ENCODE measurements at regions not wholly inside any gene's neighbourhood (a gene's known extent, or its start where the extent isn't known, plus 50 kb on each side); places are given as distances from the start of the nearest gene placed in this dataset.

GRCh38 chr9:11072176-11072575, 459.4 kb upstream of the PTPRD start:
- no peaks in the 10 kb centered on the region for H3K4me1 Mint-ChIP-seq
- H3K9me3 Mint-ChIP-seq = peaks cover 13% of the 10 kb centered on the region
- no peak overlapping the region for H3K4me3 Mint-ChIP-seq
- H3K36me3 Mint-ChIP-seq = no peaks in the 10 kb centered on the region
- no peak overlapping the region for H3K27ac Mint-ChIP-seq
- no peak for TF ChIP-seq CTCF (IDR thresholded peaks at IDR 0.05; ENCODE audit: unreplicated experiment)
- no peaks in the 10 kb centered on the region for H3K27me3 Mint-ChIP-seq (ENCODE audit: low read depth)
- no peak for DNase-seq (ENCODE audit: low spot score in 2 of 2, unreplicated experiment in 2 of 2)

DNA sequence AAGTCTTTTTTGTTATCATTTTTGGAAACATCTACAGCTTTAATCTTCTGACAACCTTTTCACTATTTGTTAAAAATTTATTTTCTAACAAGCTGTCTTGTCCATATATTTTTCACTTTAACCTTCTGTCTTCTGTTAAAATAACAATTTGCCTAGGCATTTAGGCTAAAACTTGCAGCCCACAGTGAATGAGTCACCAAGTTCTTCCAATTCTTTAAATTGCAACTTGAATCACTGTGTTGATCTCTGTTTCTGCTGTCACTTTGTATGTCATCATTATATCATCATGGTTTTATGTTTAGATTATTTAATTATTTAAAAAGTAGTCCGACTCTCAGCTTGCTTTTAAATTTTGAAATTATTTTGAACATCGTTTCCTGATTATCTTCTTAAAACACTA, 473.8 kb upstream of the PTPRD start:
- Mint-ChIP-seq H3K9me3 (peaks cover 9% of the 10 kb centered on the region), H3K36me3 (no peaks in the 10 kb centered on the region), H3K4me1 (no peaks in the 10 kb centered on the region), H3K27me3 (ENCODE audit: low read depth) (no peaks in the 10 kb centered on the region), H3K4me3 (no peak overlapping the region), H3K27ac (no peak overlapping the region)
- DNase-seq (ENCODE audit: low spot score in 2 of 2, unreplicated experiment in 2 of 2) = no peak
- no peak for TF ChIP-seq CTCF (IDR thresholded peaks at IDR 0.05; ENCODE audit: unreplicated experiment)

GRCh38 chr9:11088821-11089374, 476.1 kb upstream of the PTPRD start:
- no peak overlapping the region for H3K4me3 Mint-ChIP-seq
- no peak for DNase-seq (ENCODE audit: low spot score in 2 of 2, unreplicated experiment in 2 of 2)
- no peaks in the 10 kb centered on the region for H3K9me3 Mint-ChIP-seq
- H3K27me3 Mint-ChIP-seq (ENCODE audit: low read depth) = no peaks in the 10 kb centered on the region
- H3K27ac Mint-ChIP-seq = no peak overlapping the region
- no peaks in the 10 kb centered on the region for H3K4me1 Mint-ChIP-seq
- no peak for TF ChIP-seq CTCF (IDR thresholded peaks at IDR 0.05; ENCODE audit: unreplicated experiment)
- H3K36me3 Mint-ChIP-seq = no peaks in the 10 kb centered on the region

DNA sequence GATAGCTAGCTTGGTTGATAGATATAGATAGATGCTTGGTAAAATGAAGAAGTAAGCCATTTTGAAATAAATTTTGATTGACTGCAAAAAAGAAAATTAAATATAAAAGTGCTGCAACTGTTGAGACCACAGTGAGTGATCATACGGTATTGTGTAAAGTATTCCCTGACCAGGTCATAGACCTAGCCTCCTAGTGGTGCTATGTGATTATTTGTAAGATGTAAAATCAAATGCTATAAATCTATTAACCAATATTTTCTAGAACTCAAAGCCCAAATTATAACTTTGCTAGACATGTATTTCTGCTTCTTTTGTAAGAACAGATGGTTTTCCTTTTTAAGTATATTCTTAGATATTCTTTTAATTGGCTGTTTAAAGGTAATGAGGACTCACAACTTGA, 480.2 kb upstream of the PTPRD start:
- Mint-ChIP-seq H3K36me3 (no peaks in the 10 kb centered on the region), H3K4me1 (no peaks in the 10 kb centered on the region), H3K27ac (no peak overlapping the region), H3K9me3 (no peaks in the 10 kb centered on the region), H3K4me3 (no peak overlapping the region), H3K27me3 (ENCODE audit: low read depth) (no peaks in the 10 kb centered on the region)
- no peak for DNase-seq (ENCODE audit: low spot score in 2 of 2, unreplicated experiment in 2 of 2)
- no peak for TF ChIP-seq CTCF (IDR thresholded peaks at IDR 0.05; ENCODE audit: unreplicated experiment)

- no peak overlapping the region for H3K4me3 Mint-ChIP-seq
- H3K36me3 Mint-ChIP-seq = no peaks in the 10 kb centered on the region
- H3K27me3 Mint-ChIP-seq (ENCODE audit: low read depth) = no peaks in the 10 kb centered on the region
- H3K9me3 Mint-ChIP-seq = peaks cover 13% of the 10 kb centered on the region
- no peak for DNase-seq (ENCODE audit: low spot score in 2 of 2, unreplicated experiment in 2 of 2)
- H3K4me1 Mint-ChIP-seq = no peaks in the 10 kb centered on the region
- no peak for TF ChIP-seq CTCF (IDR thresholded peaks at IDR 0.05; ENCODE audit: unreplicated experiment)
- no peak overlapping the region for H3K27ac Mint-ChIP-seq
These were observed 484.2 kb upstream of the PTPRD start for GRCh38 chr9:11097020-11097419.

DNA sequence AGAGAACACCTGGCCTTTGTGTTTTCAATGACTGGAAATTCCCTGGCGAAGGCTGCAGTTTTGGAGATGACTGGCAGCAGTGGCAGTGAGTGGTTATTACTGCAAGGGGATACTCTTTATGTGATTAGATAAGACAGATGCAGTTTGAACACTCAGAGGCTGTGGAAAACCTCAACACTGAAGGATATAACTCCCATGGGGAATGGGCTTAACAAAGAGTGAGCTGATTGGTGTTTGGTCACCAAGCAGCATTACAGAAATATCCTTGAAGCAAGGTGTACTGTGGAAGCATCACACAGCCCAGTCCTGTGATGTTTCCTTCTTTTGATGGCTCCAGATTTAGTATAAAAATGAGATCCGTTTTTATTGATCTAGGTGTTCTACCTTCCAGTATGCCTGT, 490.7 kb upstream of the PTPRD start:
- H3K36me3 Mint-ChIP-seq = no peaks in the 10 kb centered on the region
- H3K27me3 Mint-ChIP-seq (ENCODE audit: low read depth) = no peaks in the 10 kb centered on the region
- H3K4me3 Mint-ChIP-seq = no peak overlapping the region
- no peak overlapping the region for H3K27ac Mint-ChIP-seq
- H3K9me3 Mint-ChIP-seq = peaks cover 13% of the 10 kb centered on the region
- no peak for TF ChIP-seq CTCF (IDR thresholded peaks at IDR 0.05; ENCODE audit: unreplicated experiment)
- H3K4me1 Mint-ChIP-seq = no peaks in the 10 kb centered on the region
- no peak for DNase-seq (ENCODE audit: low spot score in 2 of 2, unreplicated experiment in 2 of 2)
